ENCODE measurements at regions not wholly inside any gene's neighbourhood (a gene's known extent, or its start where the extent isn't known, plus 50 kb on each side); places are given as distances from the start of the nearest gene placed in this dataset.

GRCh38 chr1:112855152-112855828 lies 100.7 kb downstream of the SLC16A1 start:
- no peak for TF ChIP-seq CTCF (IDR thresholded peaks at IDR 0.05)

GRCh38 chr1:112852934-112853333 lies 103.1 kb downstream of the SLC16A1 start:
- no peak for TF ChIP-seq CTCF (IDR thresholded peaks at IDR 0.05)

GRCh38 chr1:112852276-112852675 lies 103.7 kb downstream of the SLC16A1 start:
- TF ChIP-seq CTCF (IDR thresholded peaks at IDR 0.05), result no peak

GRCh38 chr1:112850034-112850757 lies 105.8 kb downstream of the SLC16A1 start:
- TF ChIP-seq CTCF (IDR thresholded peaks at IDR 0.05), result no peak

- TF ChIP-seq CTCF (IDR thresholded peaks at IDR 0.05), result no peak
Measured at GRCh38 chr1:112849425-112850033, 106.5 kb downstream of the SLC16A1 start.

GRCh38 chr1:112841825-112842224 lies 114.2 kb downstream of the SLC16A1 start:
- TF ChIP-seq CTCF (IDR thresholded peaks at IDR 0.05), result no peak

- TF ChIP-seq CTCF (IDR thresholded peaks at IDR 0.05), result no peak
Measured at GRCh38 chr1:112840631-112841624, 115.1 kb downstream of the SLC16A1 start.

Data from LNCAP (cell line).